Stomach (tissue), 4 donors: ENCODE measurements at regions not wholly inside any gene's neighbourhood (a gene's known extent, or its start where the extent isn't known, plus 50 kb on each side); places are given as distances from the start of the nearest gene placed in this dataset.

Experiments used
- POLR2A ChIP-seq, 4 donors: fragments of 450-650 bp; IDR thresholded peaks; one replicate each; pipeline ENCODE4 v1.6.1; 2016; ENCODE audit warnings: antibody characterized with exemption in 4 of 4, control low read depth in 2 of 4, mild to moderate bottlenecking in 1 of 4, moderate library complexity in 1 of 4
- TF ChIP-seq, protein P1 (sequence below), 7 experiments: fragments of 450-650 bp in 4 of 7; fragments of 200-600 bp in 3 of 7; sonication (generic) in 3 of 7; IDR thresholded peaks; one replicate each; pipeline ENCODE4 v1.5.1; 2016 to 2019; ENCODE audit warnings: antibody characterized with exemption in 7 of 7, control low read depth in 2 of 7, mild to moderate bottlenecking in 1 of 7

DNA sequence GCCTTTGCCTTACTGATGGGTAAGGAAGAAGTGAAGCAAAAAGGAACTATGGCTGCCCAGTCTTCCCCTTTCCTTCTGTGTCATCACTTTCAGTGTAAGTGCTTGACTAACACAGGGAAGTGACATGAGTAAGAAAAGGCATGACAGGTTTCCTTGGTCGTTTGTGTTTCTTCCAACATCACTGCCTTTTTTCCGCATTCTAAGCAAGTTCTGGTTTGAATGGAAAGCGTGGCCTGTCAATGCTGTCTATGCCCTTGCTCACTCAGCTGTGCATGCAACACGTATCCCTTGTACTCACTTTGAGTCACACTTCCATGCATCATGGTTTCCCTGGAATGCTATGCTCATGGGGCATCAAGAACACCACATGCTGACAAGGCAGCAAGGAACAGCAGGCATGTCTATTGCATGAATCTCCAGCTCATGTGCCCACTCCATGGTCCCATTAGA lies 111.8 kb downstream of the OAT start:
- TF ChIP-seq, protein P1, sequence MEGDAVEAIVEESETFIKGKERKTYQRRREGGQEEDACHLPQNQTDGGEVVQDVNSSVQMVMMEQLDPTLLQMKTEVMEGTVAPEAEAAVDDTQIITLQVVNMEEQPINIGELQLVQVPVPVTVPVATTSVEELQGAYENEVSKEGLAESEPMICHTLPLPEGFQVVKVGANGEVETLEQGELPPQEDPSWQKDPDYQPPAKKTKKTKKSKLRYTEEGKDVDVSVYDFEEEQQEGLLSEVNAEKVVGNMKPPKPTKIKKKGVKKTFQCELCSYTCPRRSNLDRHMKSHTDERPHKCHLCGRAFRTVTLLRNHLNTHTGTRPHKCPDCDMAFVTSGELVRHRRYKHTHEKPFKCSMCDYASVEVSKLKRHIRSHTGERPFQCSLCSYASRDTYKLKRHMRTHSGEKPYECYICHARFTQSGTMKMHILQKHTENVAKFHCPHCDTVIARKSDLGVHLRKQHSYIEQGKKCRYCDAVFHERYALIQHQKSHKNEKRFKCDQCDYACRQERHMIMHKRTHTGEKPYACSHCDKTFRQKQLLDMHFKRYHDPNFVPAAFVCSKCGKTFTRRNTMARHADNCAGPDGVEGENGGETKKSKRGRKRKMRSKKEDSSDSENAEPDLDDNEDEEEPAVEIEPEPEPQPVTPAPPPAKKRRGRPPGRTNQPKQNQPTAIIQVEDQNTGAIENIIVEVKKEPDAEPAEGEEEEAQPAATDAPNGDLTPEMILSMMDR (IDR thresholded peaks at IDR 0.05): no peak
- no peak for TF ChIP-seq POLR2A (IDR thresholded peaks at IDR 0.05)
